Spleen (tissue), 7 donors: ENCODE measurements at regions not wholly inside any gene's neighbourhood (a gene's known extent, or its start where the extent isn't known, plus 50 kb on each side); places are given as distances from the start of the nearest gene placed in this dataset.

Experiments used
- POLR2A ChIP-seq, 3 donors: fragments of 450-650 bp; IDR thresholded peaks; one replicate each; pipeline ENCODE4 v1.5.1; 2017; ENCODE audit warnings: antibody characterized with exemption in 3 of 3, mild to moderate bottlenecking in 1 of 3
- POLR2AphosphoS5 ChIP-seq, 3 donors: sonication (generic); formaldehyde crosslinking; IDR thresholded peaks; one replicate each; pipeline ENCODE4 v1.5.1; 2017; ENCODE audit warnings: antibody characterized with exemption in 3 of 3
- TF ChIP-seq, protein P1 (sequence below), 11 experiments: fragments of 200-600 bp in 7 of 11; fragments of 450-650 bp in 4 of 11; sonication (generic) in 4 of 11; IDR thresholded peaks in 8 of 11; conservative IDR thresholded peaks in 3 of 11; 1 replicate in 7 of 11; 2 replicates in 4 of 11; pipeline versions ENCODE4 v1.4.0 to v1.8.0; 2016 to 2021; ENCODE audit warnings: antibody characterized with exemption in 11 of 11, inconsistent platforms in 4 of 11, mild to moderate bottlenecking in 1 of 11
- donor health status: DM: no; HTN: no; CAD: no; lungs with moderate emphysema.
- donor health status: DM: no; HTN: no; CAD: no.
- donor health status: DM: no; HTN: no; CAD: no.

DNA sequence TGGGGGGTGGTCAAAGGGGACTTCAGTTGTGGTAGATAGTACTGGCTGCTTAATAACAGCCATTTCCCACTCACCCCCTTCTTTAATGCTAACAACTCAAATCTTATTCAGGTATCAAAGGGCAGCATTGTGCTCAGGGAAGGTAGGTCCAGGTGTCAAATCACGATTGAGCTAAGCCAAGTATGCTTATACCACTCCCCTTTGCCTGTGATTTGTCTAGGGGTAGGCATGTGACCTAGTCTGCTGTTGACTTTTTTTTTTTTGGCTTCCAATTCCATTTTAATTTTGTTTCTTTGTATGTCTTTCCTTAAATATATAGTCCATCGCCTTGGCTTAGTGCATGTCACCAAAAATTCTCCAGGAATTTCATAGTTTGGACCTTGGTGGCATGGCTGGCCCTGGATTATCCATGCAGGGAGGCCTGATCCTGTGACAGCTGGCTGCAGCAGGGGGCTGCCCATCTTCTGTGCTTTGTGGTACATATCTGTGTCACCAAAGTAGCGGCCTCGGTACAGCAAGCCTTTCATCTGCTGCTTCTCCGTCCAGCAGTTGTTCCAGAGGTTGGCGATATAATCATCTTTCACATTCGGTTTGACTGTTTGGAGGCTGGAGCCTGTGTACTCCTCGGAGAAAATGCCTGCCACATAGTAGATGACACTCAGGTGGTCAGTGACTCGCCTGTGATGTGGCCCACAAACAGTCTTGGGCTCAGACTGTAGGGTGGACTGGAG is 68.1 kb upstream of the SPRED2 start:
- TF ChIP-seq, protein P1, sequence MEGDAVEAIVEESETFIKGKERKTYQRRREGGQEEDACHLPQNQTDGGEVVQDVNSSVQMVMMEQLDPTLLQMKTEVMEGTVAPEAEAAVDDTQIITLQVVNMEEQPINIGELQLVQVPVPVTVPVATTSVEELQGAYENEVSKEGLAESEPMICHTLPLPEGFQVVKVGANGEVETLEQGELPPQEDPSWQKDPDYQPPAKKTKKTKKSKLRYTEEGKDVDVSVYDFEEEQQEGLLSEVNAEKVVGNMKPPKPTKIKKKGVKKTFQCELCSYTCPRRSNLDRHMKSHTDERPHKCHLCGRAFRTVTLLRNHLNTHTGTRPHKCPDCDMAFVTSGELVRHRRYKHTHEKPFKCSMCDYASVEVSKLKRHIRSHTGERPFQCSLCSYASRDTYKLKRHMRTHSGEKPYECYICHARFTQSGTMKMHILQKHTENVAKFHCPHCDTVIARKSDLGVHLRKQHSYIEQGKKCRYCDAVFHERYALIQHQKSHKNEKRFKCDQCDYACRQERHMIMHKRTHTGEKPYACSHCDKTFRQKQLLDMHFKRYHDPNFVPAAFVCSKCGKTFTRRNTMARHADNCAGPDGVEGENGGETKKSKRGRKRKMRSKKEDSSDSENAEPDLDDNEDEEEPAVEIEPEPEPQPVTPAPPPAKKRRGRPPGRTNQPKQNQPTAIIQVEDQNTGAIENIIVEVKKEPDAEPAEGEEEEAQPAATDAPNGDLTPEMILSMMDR (IDR thresholded peaks at IDR 0.05 in 8 of 11, conservative IDR thresholded peaks at IDR 0.05 in 3 of 11), result no peak
- TF ChIP-seq POLR2A (IDR thresholded peaks at IDR 0.05) (no peak), POLR2AphosphoS5 (IDR thresholded peaks at IDR 0.05) (no peak)
